Epithelial cell of proximal tubule (primary cell): ENCODE measurements at regions not wholly inside any gene's neighbourhood (a gene's known extent, or its start where the extent isn't known, plus 50 kb on each side); places are given as distances from the start of the nearest gene placed in this dataset.

ENCODE experiments used
- DNase-seq: peaks from one replicate; pipeline ENCODE4 v3.0.0-alpha.2; 2011; ENCODE audit warnings: low read depth
- H3K4me3 ChIP-seq: 2 replicates; pipeline ENCODE4 v1.5.1; 2011; ENCODE audit warnings: low read depth, mild to moderate bottlenecking, low read length
- CTCF ChIP-seq: conservative IDR thresholded peaks from 2 replicates; pipeline ENCODE4 v1.5.1; 2012; ENCODE audit warnings: low read depth, mild to moderate bottlenecking, low read length

GRCh38 chr3:88985491-88985890 is 121.9 kb upstream of the EPHA3 start:
- TF ChIP-seq CTCF = no peak
- H3K4me3 ChIP-seq = no peak overlapping the region
- DNase-seq = no peak

- no peak for DNase-seq
- H3K4me3 ChIP-seq = no peak overlapping the region
- no peak for TF ChIP-seq CTCF
Measured at GRCh38 chr3:88986834-88987233, 120.6 kb upstream of the EPHA3 start.

GRCh38 chr3:88987776-88988175 is 119.6 kb upstream of the EPHA3 start:
- TF ChIP-seq CTCF = no peak
- no peak for DNase-seq
- H3K4me3 ChIP-seq = no peak overlapping the region

- no peak for TF ChIP-seq CTCF
- no peak overlapping the region for H3K4me3 ChIP-seq
- no peak for DNase-seq
Measured at GRCh38 chr3:88988906-88989305, 118.5 kb upstream of the EPHA3 start.

- H3K4me3 ChIP-seq = no peak overlapping the region
- TF ChIP-seq CTCF = no peak
- no peak for DNase-seq
Measured at GRCh38 chr3:88991496-88991895, 115.9 kb upstream of the EPHA3 start.

GRCh38 chr3:88996691-88997090 is 110.7 kb upstream of the EPHA3 start:
- DNase-seq = no peak
- TF ChIP-seq CTCF = no peak
- H3K4me3 ChIP-seq = no peak overlapping the region

GRCh38 chr3:88997260-88997659 is 110.2 kb upstream of the EPHA3 start:
- no peak overlapping the region for H3K4me3 ChIP-seq
- DNase-seq = no peak
- TF ChIP-seq CTCF = no peak
